ENCODE measurements at regions not wholly inside any gene's neighbourhood (a gene's known extent, or its start where the extent isn't known, plus 50 kb on each side); places are given as distances from the start of the nearest gene placed in this dataset.
A peak's percentile ranks its signal among the peaks of the same experiment; 100 is the strongest.
"Not testable (repeated sequence)": the region's sequence is repeated elsewhere in the genome, so short reads cannot be mapped to it uniquely, and the experiment has no call there.

DNA sequence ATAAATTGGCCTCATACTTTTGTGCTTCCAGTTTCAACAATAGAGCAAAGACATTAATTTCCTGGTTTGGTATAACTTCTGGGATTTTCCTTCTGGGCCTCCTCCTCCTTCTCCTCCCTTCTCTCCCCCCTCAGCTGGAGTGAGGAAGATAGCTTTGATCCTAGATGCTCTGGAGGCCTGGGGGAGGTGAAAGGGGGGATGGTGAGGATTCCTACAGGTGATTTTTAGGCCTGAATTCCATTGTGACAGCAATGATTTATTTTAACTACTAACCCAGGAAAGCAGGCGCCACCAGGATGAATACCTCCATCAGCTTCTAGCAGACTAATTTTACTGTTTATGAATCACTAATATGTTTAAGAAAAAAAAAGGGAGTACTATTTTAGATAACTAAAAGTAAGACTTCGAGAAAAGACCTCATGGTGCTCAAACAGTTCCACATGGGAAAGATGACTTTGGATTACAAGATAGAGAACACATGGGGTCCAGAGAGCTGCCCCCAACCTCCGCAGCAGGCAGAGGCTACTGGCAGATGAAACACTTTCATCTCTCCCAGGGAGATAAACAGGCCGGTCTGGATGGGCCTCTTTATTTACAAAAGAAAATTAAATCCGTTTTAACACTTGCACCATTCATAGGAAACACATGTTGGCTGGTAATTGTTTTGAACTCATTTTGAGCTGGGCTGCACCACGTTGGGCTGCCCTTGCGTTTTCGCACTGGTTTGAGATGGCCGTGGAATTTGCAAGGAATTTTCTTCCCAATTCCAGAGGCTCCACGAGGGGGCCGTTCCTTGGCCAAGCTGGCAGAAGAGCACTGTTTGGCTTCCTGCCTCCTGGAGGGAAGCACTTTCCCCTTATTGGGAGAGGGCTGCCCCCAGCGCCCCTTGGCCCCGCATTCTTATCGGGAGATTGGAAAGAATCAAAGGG, 125.1 kb upstream of the STX18 start:
- DNase-seq (ENCODE audit: low read depth), result no peak

DNA sequence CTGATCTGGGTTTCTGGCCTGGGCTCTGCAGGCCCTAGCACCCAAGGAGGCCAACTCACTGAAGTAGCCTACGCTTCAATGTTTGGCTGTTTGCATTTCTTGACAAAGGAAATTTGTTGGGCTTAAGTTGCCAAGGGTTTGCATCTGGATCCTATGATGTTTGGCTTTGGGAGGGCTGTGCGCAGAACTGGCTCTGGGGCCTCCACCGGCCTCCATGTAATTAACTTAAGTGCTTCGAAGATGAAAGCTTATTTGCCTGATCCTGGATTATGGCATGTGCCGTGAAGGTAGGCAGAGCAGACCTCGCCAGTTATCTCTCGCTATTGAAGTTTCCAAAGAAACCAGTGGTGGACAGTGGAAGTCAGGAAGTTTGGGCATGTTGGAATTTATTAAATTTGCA, 124.3 kb upstream of the STX18 start:
- no peak for DNase-seq (ENCODE audit: low read depth)

DNA sequence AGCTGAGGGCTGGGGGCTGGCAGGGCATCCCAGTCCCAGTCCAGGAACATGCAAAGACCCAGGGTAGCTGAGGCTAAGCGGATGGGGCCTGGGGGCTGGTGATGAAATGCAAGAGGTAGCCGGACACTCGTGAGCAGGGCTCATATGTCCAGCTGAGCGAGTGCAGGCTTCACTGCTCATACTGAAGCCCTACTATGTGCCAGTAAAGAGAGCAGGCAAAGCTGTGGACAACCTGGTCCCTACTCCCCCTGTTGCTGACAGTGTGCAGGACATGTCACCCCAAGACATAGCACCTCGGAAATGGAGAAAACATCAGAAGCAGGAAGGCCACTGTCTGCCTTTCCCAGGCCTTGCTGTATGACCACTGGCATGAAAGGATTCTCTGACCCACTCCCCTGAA, 122.4 kb upstream of the STX18 start:
- DNase-seq (ENCODE audit: low read depth), result no peak

DNA sequence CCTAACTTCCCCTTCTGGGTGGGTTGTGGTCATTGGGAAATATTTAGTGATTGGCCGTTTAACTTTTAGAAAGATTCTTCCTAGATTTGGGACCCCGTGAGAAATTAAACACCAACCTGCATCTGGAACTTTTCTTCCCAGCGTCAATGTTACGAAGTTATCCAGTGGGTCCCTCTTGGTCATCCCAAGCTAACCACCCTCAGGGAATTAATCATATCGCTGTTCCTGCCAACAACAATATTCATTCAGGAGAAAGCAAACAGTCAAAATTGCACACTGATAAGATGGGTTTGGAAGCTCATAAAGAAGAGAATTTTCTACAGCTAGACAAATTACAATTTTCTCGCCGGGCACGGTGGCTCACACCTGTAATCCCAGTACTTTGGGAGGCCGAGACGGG, 121.2 kb upstream of the STX18 start:
- peak; percentile 45 for DNase-seq (ENCODE audit: low read depth)

DNA sequence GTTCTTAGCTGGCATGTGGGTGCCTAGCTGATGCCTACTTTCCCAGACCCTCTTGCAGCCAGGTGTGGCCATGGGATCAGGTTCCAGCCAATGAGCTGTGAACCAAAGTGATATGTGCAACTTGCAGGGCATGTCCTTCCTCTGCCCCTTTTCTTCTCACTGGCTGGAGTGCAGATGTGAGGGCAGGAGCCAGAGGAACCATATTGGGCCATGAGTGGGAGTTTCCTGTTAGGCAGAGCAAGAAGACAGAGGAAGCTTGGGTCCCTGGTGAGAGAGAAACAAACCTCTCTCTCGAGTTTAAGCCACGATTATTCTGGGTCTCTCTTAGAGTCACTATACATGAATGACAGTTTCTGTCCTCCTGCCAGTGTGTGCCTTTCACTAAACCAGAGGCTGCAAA, 120.4 kb upstream of the STX18 start:
- no peak for DNase-seq (ENCODE audit: low read depth)

DNA sequence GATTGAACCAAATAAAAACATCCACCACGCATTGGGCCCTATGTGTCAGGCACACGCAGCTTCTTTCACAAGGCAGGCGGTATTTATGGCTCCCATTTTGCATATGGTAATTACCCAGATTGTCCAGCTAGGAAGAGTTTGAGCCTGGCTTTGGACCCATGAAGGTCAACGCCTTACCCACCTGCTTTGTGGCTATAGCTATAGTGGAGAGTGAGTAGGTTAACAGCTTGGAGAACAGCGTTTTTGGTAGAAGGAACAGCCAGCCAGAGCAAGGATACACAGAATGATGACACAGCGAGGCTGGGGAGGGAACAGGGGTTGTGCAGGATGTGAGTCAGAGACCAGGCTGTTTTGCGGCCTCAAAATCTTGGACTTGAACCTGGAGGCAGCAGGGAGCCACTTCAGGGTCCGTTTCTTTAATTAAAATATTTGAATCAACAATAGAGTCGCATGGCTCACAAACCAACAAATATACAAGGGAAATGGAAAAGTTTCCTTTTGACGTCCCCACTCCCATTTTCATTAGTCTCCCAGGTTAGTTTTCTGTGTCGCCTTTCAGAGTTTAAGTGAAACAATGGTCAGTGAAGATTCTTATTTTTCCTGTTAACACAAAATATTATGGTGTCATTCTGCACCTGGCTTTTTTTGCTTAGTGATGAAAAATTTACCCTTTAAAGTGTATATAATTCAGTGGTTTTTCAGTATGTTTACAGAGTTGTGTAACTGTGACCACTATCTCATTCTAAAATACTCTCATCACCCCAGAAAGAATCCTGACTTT, 118.2 kb upstream of the STX18 start:
- DNase-seq (ENCODE audit: low read depth), result peak; percentile 80

DNA sequence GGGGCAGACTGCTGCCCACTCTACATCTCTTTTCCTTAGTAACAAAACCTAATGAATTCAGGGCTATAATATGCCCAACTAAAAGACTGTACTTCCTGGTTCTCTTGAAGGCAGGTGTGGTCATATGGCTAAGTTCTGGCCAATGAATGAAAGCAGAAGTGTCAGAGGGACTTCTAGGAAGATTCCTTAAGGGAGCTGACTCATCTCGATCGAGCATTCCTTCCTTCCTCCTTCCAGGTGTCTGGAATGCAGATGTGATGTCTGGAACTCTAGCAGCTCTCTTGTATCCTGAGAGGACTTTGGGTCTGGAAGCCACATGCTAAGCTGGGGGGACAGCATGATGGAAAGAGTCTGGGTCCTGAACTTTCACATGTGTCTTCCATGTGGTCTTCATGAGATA, 116.2 kb upstream of the STX18 start:
- DNase-seq (ENCODE audit: low read depth), result no peak

DNA sequence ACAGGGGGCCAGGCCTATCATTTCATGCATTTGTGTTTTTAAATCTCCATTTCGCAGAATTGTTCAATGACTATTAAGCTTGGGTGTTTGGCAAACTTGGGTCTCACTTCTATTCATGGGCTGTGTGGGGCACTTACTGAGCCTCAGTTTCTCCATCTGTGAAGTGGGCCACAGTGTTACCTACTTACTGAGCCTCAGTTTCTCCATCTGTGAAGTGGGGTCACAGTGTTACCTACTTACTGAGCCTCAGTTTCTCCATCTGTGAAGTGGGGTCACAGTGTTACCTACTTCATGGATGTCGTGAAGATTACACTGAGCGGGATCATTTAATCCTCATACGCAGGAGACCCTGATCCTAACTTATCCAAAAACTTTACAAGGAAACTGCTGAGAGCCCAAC, 115.1 kb upstream of the STX18 start:
- no peak for DNase-seq (ENCODE audit: low read depth)

DNA sequence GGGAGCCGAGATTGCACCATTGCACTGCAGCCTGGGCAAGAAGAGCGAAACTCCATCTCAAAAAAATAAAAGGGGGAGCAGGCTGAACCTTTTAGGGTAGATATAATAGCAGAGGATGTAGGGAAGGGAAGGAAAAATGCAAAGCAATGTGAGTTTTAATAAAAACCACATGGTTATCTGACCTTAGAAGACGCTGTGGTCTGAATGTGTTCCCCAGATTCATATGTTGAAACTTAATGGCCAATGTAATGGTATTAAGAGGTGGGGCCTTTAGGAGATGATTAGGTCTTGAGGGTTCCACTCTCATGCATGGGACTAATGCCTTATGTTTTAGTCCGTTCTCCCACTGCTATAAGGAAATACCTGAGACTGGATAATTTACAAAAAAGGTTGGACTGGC, 114.1 kb upstream of the STX18 start:
- no peak for DNase-seq (ENCODE audit: low read depth)

DNA sequence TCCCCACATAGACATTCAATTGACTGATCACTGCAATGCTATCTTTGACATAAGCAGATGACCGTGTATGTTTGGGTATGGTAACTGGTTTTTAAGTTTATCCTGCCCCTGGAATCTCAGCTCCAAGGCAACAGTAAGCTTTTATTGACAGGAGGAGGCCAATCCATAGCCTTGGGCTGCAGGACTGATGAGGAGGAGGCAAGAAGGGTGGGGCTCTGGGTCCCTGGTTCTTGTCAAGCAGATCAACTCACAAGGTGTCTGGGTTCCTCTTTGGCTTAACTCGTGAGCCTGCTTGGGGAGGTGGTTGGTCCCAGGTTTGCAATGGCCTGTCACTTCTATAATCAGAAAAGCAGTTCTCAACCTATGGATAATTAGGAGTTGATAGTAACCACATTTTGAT, 113.2 kb upstream of the STX18 start:
- no peak for DNase-seq (ENCODE audit: low read depth)

DNA sequence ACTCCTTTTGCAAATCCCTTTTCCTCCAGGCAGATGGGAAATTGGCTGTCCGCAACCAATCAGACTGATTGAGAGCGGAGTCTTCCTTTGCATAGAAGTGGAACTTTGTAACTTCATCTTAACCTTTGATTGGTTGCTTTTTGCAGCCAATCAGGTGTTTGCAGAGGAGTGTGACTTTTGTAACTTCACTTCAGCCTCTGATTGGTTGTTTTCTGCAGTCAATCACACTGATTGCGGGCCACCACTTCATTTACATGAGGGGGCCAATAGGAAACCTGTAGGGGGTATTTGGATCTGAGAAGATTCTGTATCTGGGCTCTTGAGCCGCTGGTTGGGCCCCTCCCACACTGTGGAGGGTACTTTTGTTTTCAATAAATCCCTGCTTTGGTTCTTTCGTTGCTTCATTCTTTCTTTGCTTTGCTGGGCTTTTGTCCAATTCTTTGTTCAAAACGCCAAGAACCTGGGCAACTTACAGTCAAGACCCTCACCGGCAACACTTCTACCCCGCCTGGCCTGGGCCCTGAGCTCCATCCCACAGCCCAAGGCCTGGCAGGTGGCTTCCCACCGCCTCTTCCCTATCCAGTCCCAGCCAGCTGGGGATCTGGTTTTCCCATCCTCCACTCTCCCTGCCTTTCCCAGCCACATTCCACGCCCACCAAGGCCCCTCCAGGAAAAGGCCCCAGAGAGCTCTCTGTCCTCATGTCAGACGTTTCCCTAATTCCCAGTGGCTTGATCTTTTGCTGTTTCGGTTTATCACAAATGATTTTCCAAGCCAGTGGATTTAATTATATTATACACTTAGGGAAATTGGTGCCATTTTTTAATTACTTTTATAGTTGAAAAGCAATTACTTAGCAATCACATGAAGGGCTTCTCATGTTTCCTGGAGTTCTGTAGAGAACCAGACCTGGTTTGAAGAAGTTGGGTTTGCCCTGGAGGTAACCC, 110.2 kb upstream of the STX18 start:
- DNase-seq (ENCODE audit: low read depth), result no peak

DNA sequence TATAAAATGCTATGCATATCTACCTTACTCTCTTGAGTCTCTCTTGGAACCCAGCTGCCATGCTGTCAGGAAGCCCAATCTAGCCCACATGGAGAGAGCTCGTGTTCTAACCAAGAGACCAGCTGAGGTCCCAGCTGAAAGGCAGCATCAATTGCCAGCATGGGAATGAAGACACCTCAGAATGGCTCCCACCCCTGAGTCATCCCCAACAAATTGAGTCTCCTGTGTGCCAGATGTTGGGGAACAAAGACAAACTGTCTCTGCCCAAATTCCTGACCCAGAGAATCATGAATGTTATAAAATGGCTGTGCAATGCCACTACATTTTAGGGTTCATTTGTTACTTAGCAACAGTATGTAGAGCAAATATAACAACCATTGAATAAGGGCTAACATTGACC, 105.2 kb upstream of the STX18 start:
- no peak for DNase-seq (ENCODE audit: low read depth)

DNA sequence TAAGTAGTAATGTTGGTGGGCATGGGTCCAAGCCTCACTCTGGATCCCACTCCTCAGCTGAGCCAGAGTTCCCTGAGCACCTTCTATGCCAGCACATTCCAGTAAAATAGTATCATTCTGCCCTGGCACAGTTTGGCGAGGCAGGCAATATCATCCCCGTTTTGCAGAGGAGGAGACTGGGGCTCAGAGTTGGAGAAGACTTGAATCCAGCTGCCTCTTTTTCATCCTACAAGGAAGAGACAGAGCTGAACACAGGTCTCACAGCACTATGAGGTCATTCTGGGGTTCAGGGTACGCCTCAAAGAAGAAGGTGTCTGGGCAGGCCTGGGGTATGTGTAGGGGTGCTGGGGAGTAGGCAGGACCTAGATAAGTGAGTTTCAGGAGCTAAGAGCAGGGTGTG, 103.9 kb upstream of the STX18 start:
- DNase-seq (ENCODE audit: low read depth), result no peak

DNA sequence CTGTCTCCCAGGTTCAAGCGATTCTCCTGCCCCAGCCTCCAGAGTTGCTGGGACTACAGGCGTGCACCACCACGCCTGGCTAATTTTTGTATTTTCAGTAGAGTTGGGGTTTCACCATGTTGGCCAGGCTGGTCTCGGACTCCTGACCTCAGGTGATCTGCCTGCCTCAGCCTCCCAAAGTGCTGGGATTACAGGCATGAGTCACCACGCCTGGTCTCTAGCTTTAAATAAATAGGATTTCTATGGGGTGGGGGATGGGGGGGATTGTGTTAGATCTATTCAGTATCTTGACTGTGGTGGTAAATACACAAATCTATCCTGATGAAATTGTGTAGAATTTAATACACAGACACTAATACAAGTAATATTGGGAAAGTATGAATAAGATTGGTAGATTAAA, 102.4 kb upstream of the STX18 start:
- not testable (repeated sequence) for DNase-seq (ENCODE audit: low read depth)

DNA sequence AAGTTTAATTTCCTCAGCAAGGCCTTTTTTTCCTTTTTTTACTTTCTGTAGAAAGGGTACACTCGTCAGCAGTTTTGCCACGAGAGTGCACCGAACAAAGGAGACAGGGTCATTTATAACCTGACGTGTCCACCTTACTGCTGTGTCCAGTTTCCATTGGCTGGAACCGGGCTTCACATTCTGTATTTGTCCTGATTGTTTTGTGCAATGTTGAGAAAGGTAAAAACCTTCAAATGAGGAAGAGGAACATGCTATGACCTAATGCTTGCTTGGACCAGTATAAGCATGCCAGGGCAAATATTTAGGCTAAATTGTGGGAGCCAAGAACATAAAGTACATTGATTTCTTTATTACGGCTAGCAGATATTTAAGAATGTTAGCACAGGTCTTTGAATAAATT, 101.9 kb upstream of the STX18 start:
- not testable (repeated sequence) for DNase-seq (ENCODE audit: low read depth)

DNA sequence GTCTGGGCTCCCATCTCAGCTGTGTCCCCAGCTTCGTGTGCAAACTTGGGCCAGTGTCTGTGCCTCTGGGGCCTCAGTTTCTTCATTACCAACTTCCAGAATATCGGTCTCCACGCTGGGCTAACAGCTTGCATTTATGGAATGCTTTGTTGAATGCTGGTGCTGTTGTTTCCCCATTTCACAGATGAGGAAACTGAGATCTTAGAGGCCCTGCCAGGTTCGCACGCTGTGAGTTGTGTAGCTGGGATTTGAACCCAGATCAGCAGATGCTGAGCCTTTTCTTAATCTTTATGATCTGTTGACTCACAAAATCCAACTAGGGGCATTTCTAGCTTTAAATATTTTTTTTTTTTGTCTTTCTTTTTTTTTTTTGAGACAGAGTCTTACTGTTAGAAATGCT, 101.5 kb upstream of the STX18 start:
- no peak for DNase-seq (ENCODE audit: low read depth)

DNA sequence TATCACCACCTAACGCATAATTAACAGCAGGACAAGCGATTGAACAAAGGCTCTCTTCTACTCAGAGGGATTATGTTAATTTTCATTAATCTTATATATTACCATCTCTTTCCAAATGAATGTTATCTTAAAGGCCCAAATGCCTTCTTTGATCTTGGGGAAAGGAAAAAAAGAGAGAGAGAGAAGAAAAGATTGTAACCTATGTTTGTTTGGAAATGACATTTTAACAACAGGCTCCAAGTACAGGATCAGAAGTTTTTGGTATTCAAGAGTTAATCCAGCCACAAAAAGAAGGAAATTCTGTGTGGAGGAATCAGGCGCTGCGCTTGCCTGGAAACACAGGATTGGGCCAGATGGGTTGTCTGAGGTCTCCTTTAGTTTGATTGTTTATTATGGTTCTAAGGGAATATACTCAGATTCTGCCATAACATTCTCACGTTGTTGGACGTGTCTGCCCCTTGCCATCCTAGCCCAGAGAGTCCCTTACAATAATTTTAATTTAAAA, 100.7 kb upstream of the STX18 start:
- DNase-seq (ENCODE audit: low read depth), result no peak

DNA sequence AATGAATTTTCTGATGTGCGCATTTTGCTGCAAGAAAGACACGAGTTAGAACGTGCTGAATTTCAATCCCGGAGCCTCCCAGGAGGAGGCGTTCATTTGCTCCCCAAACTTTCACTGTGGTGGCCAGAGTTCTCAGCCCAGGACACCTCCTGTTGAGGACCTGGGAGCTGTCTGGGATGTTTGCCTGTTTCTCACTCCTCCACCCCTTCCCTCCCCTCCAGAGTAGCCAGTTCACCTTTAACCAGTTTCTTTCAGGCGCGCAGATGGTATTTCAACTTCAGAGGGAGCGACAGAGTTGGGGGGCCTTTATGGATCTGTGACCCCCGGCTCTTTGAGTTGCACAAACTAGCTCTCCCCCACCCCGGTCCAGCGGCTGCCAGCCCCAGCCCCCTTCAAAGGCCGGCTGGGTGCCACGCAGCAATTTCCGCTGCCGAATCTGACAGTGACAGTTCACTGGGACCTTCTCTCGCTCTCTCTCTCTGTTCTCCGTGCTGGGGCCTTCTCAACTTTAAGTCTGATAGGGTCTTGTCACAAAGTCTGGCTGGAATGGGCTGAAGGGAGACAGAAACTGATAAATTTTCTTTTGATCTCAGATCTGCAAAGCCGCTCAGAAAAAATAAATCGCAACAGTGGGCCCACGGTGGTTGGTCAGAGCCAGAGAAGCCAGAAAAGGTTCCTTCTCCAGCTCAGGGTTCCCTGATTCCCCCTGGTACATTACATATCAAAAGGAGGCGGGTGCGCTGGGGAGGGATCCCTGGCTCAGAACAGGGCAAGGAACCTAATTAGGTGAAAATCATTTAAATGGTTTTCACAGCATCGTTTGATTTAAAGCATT, 100.0 kb upstream of the STX18 start:
- no peak for DNase-seq (ENCODE audit: low read depth)

DNA sequence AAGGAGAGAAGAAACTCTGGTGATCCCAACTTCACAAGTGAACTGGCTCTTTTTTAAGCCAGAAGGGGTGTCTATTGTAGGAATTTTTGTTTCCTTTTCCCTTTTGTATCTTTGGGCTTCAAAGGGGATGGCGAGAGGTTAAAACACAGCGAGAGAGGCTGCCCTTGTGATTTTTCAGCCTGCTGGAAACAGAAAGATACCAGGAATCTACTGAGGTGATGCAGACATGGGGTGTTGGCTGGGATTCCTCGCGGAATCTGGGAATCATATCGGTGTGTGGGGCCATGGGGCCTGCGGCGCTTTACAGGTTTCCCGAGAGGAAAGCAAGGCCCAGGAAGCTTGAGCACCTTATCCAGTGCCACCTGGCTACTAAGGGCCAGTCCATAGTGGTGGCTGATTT, 99.4 kb upstream of the STX18 start:
- no peak for DNase-seq (ENCODE audit: low read depth)

DNA sequence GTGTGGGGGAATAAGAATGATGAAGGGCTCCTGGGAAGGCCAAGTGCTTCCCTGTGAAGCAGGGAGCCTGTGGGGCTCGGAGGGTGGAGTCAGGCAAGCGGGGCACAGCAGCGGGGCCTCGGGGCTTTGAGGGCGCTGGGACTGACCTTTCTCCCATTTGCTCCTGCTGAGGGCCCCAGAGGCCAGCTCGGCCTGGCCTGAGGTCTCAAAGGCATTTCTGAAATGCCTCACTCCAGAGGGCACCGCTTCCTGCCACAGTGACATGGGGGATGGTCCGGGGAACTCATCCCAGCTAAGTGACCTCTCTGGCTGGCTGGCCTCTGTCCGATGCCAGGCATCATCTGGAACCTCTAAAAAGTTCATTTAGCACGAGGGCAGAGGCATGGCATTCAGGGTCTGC, 98.8 kb upstream of the STX18 start:
- no peak for DNase-seq (ENCODE audit: low read depth)

DNA sequence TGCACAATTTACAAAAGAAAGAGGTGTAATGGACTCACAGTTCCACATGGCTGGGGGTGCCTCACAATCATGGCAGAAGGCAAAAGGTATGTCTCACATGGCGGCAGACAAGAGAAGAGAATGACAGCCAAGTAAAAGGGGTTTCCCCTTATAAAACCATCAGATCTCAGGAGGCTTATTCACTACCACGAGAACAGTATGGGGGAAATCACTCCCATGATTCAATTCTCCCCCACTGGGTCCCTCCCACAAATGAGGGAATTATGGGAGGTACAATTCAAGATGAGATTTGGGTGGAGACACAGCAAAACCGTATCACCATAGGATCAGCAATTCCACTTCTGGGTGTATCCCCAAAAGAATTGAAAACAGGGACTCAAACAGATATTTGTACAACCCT, 97.5 kb upstream of the STX18 start:
- DNase-seq (ENCODE audit: low read depth), result no peak
